ENCODE measurements at regions not wholly inside any gene's neighbourhood (a gene's known extent, or its start where the extent isn't known, plus 50 kb on each side); places are given as distances from the start of the nearest gene placed in this dataset.

GRCh38 chr16:75987323-75987722, 261.0 kb upstream of the CPHXL start:
- H3K4me1 Mint-ChIP-seq, result no peaks in the 10 kb centered on the region
- no peak overlapping the region for H3K4me3 Mint-ChIP-seq
- H3K27me3 Mint-ChIP-seq, result peaks cover 0 to 5% (median 0%) of the 10 kb centered on the region in 5 donors
- H3K27ac Mint-ChIP-seq, result no peak overlapping the region
- DNase-seq (no peak), ATAC-seq (no peak)
- H3K36me3 Mint-ChIP-seq, result peaks cover 0 to 4% (median 0%) of the 10 kb centered on the region in 3 donors
- POLR2A ChIA-PET, result no interaction called here
- peaks cover 0 to 16% (median 2%) of the 10 kb centered on the region in 9 donors for H3K9me3 Mint-ChIP-seq

- no peaks in the 10 kb centered on the region for H3K4me1 Mint-ChIP-seq
- no peak for DNase-seq
- H3K36me3 Mint-ChIP-seq, result no peaks in the 10 kb centered on the region
- no peak overlapping the region for H3K27ac Mint-ChIP-seq
- POLR2A ChIA-PET, result no interaction called here
- no peak overlapping the region for H3K4me3 Mint-ChIP-seq
- H3K9me3 Mint-ChIP-seq, result peaks cover 2 to 21% (median 7%) of the 10 kb centered on the region in 9 donors
- H3K27me3 Mint-ChIP-seq, result no peaks in the 10 kb centered on the region
- ATAC-seq, result no peak
Observed at GRCh38 chr16:75996491-75996890, 270.2 kb upstream of the CPHXL start.

DNA sequence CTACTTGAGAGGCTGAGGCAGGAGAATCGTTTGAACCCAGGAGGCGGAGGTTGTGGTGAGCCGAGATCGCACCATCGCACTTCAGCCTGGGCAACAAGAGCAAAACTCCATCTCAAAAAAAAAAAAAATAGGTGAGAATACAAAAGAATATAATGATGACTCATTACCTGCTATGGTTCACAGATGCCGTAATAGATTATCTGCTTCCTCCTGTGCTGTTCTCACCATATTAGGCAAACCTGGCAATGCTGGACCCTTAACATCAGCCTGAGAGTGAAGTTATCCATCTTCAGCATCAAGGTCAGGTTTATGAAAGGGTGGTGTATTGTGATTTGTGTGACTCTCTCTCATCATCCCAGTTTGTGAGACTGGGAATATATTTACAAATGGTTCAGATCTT, 271.3 kb upstream of the CPHXL start:
- no peaks in the 10 kb centered on the region for H3K4me1 Mint-ChIP-seq
- DNase-seq, result no peak
- POLR2A ChIA-PET, result no interaction called here
- no peaks in the 10 kb centered on the region for H3K27me3 Mint-ChIP-seq
- ATAC-seq, result no peak
- H3K36me3 Mint-ChIP-seq, result no peaks in the 10 kb centered on the region
- H3K4me3 Mint-ChIP-seq, result no peak overlapping the region
- no peak overlapping the region for H3K27ac Mint-ChIP-seq
- H3K9me3 Mint-ChIP-seq, result peaks cover 2 to 24% (median 7%) of the 10 kb centered on the region in 9 donors

GRCh38 chr16:76007645-76008044, 269.6 kb upstream of the CNTNAP4 start:
- H3K4me1 Mint-ChIP-seq, result no peaks in the 10 kb centered on the region
- POLR2A ChIA-PET, result no interaction called here
- ATAC-seq, result no peak

DNA sequence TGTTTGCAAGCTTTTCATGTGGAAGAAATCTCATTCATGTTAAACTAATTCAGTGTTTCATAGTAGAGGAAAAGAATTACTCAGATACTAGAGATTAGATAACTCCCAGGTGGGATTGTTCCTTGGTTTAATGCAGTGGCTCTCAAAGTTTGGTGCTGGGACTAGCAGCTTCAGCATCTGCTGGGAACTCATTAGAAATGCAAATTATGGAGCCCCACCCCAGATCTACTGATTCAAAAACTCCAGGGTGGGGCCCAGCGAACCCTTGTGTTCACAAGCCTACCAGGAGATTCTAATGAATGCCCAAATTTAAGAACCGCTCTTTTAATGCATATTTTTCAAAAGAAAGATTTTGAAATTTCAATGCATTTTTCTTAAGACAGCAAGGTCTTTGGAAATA, 253.4 kb upstream of the CNTNAP4 start:
- ATAC-seq (no peak), DNase-seq (no peak)
- Mint-ChIP-seq H3K4me1 (no peaks in the 10 kb centered on the region), H3K9me3 (peaks cover 0 to 5% (median 0%) of the 10 kb centered on the region in 9 donors), H3K27ac (no peak overlapping the region), H3K27me3 (peaks cover 0 to 2% (median 0%) of the 10 kb centered on the region in 5 donors), H3K4me3 (no peak overlapping the region), H3K36me3 (no peaks in the 10 kb centered on the region)
- POLR2A ChIA-PET, result no interaction called here

More at GRCh38 chr16:76007645-76008044, 269.6 kb upstream of the CNTNAP4 start:
- H3K9me3 Mint-ChIP-seq, result peaks cover 0 to 7% (median 0%) of the 10 kb centered on the region in 9 donors
- H3K27ac Mint-ChIP-seq, result no peak overlapping the region
- H3K4me3 Mint-ChIP-seq, result no peak overlapping the region
- no peaks in the 10 kb centered on the region for H3K36me3 Mint-ChIP-seq
- no peak for DNase-seq
- H3K27me3 Mint-ChIP-seq, result no peaks in the 10 kb centered on the region

GRCh38 chr16:76035689-76036088, 241.5 kb upstream of the CNTNAP4 start:
- Mint-ChIP-seq H3K4me1 (no peaks in the 10 kb centered on the region), H3K36me3 (no peaks in the 10 kb centered on the region), H3K4me3 (no peak overlapping the region), H3K27ac (no peak overlapping the region), H3K9me3 (peaks cover 0 to 20% (median 7%) of the 10 kb centered on the region in 9 donors), H3K27me3 (no peaks in the 10 kb centered on the region)
- no peak for ATAC-seq
- POLR2A ChIA-PET, result no interaction called here
- DNase-seq, result no peak

DNA sequence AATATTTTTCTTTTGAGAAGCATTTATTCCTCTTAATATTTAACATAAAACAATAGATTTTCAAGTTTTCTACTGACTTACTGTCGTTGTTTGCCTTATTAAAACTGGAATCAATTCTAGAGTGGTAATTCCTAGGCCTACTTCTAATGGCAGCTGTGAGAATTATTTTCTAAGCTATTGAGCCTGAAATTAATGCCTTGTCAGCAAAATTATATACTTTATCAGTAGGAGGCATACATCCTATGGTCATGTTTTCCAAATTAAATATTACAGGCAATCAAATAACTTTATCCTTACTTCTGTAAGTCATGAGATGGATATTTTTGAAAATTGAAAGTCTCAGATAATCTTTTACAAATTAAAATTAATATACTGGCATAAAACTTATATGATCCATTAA, 239.1 kb upstream of the CNTNAP4 start:
- ATAC-seq (no peak), DNase-seq (no peak)
- H3K4me1 Mint-ChIP-seq, result no peaks in the 10 kb centered on the region
- H3K36me3 Mint-ChIP-seq, result no peaks in the 10 kb centered on the region
- no peak overlapping the region for H3K4me3 Mint-ChIP-seq
- no peak overlapping the region for H3K27ac Mint-ChIP-seq
- no peaks in the 10 kb centered on the region for H3K27me3 Mint-ChIP-seq
- H3K9me3 Mint-ChIP-seq, result peaks cover 0 to 20% (median 8%) of the 10 kb centered on the region in 9 donors
- POLR2A ChIA-PET, result no interaction called here

GRCh38 chr16:76052725-76053124, 224.5 kb upstream of the CNTNAP4 start:
- POLR2A ChIA-PET, result no interaction called here
- ATAC-seq (no peak), DNase-seq (no peak)
- Mint-ChIP-seq H3K4me3 (no peak overlapping the region), H3K27me3 (no peaks in the 10 kb centered on the region), H3K36me3 (no peaks in the 10 kb centered on the region), H3K27ac (no peak overlapping the region), H3K9me3 (peaks cover 0 to 28% (median 6%) of the 10 kb centered on the region in 9 donors), H3K4me1 (no peaks in the 10 kb centered on the region)

GRCh38 chr16:76059186-76059585, 218.0 kb upstream of the CNTNAP4 start:
- H3K36me3 Mint-ChIP-seq, result no peaks in the 10 kb centered on the region
- no peak for DNase-seq
- peaks cover 0 to 4% (median 0%) of the 10 kb centered on the region in 5 donors for H3K27me3 Mint-ChIP-seq
- no peak overlapping the region for H3K4me3 Mint-ChIP-seq
- POLR2A ChIA-PET, result no interaction called here
- no peak overlapping the region for H3K27ac Mint-ChIP-seq
- H3K9me3 Mint-ChIP-seq, result peaks cover 0 to 13% (median 0%) of the 10 kb centered on the region in 9 donors
- no peaks in the 10 kb centered on the region for H3K4me1 Mint-ChIP-seq
- ATAC-seq, result no peak

DNA sequence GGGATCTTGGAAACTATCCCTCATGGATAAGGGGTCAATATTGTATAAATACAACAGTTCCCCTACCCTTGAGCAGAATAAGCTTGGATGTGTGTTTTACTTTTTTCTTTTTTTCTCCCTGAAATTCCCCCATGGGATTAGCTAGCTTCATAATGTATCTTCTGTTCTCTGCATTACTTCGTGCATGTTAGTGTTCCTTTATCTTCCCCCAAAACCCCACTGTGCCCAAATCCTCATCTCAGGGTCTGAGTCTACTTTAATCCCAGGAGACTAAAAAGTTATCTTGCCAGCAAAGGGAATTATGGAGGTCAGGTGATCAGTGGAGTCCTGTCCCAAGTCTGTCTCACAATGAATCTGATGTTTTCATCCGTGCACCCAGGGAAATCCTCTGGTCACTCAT, 217.5 kb upstream of the CNTNAP4 start:
- DNase-seq, result no peak
- POLR2A ChIA-PET, result no interaction called here
- no peaks in the 10 kb centered on the region for H3K36me3 Mint-ChIP-seq
- H3K4me3 Mint-ChIP-seq, result no peak overlapping the region
- H3K9me3 Mint-ChIP-seq, result peaks cover 0 to 8% (median 0%) of the 10 kb centered on the region in 9 donors
- no peaks in the 10 kb centered on the region for H3K4me1 Mint-ChIP-seq
- peaks cover 0 to 4% (median 0%) of the 10 kb centered on the region in 5 donors for H3K27me3 Mint-ChIP-seq
- no peak overlapping the region for H3K27ac Mint-ChIP-seq
- no peak for ATAC-seq

GRCh38 chr16:76071690-76072089, 205.5 kb upstream of the CNTNAP4 start:
- Mint-ChIP-seq H3K9me3 (peaks cover 0 to 15% (median 3%) of the 10 kb centered on the region in 9 donors), H3K4me3 (no peak overlapping the region), H3K27ac (no peak overlapping the region), H3K4me1 (no peaks in the 10 kb centered on the region), H3K27me3 (peaks cover 0 to 1% (median 0%) of the 10 kb centered on the region in 5 donors), H3K36me3 (no peaks in the 10 kb centered on the region)
- POLR2A ChIA-PET, result no interaction called here
- DNase-seq (no peak), ATAC-seq (no peak)

GRCh38 chr16:76081967-76082366, 195.2 kb upstream of the CNTNAP4 start:
- H3K4me3 Mint-ChIP-seq, result no peak overlapping the region
- POLR2A ChIA-PET, result no interaction called here
- DNase-seq (no peak), ATAC-seq (no peak)
- H3K27ac Mint-ChIP-seq, result no peak overlapping the region
- no peaks in the 10 kb centered on the region for H3K4me1 Mint-ChIP-seq
- peaks cover 0 to 2% (median 0%) of the 10 kb centered on the region in 9 donors for H3K9me3 Mint-ChIP-seq
- H3K27me3 Mint-ChIP-seq, result no peaks in the 10 kb centered on the region
- no peaks in the 10 kb centered on the region for H3K36me3 Mint-ChIP-seq

DNA sequence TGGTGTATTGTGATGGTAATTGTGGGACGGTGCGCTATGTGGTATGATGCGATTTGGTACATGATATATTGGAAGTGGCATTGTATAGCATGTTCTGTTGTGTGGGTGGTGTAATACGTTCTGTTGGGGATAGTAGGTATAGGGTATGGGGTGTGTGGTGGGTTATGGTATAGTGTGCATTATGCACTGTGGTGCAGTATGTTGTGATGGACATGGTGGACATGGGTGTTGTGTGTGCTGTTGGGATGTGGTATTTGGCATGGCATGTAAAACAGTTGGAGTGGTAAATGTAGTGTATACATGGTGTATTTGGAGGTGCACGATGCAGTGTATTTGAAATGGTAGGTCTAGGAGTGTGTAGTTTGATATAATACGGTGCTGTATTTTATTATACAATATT, 170.6 kb upstream of the CNTNAP4 start:
- Mint-ChIP-seq H3K9me3 (peaks cover 9 to 23% (median 16%) of the 10 kb centered on the region in 9 donors), H3K36me3 (peaks cover 0 to 9% (median 0%) of the 10 kb centered on the region in 3 donors), H3K27ac (no peak overlapping the region), H3K4me1 (peaks cover 0 to 1% (median 0%) of the 10 kb centered on the region in 4 donors), H3K27me3 (no peaks in the 10 kb centered on the region), H3K4me3 (no peak overlapping the region)
- no peak for DNase-seq
- POLR2A ChIA-PET, result no interaction called here
- ATAC-seq, result no peak

DNA sequence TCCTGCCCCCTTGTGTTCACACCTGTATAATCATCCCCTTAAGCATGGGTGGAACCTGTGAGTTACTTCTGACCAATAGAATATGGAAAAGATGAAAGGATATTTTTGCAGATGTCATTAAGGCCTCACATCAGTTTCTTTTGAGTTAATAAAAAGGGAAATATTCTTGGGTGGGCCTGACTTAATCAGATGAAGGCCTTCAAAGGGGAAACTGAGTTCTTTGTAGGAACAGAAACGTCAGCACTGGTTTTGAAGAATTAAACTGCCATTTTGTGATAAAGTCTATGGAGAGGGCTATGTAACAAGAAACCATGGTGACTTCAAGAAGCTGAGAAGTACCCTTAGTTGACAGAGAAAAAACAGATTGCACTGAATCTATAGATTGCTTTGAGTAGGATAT, 168.7 kb upstream of the CNTNAP4 start:
- peaks cover 0 to 1% (median 0%) of the 10 kb centered on the region in 4 donors for H3K4me1 Mint-ChIP-seq
- POLR2A ChIA-PET, result no interaction called here
- H3K4me3 Mint-ChIP-seq, result no peak overlapping the region
- H3K36me3 Mint-ChIP-seq, result no peaks in the 10 kb centered on the region
- H3K27ac Mint-ChIP-seq, result no peak overlapping the region
- DNase-seq (no peak), ATAC-seq (no peak)
- no peaks in the 10 kb centered on the region for H3K27me3 Mint-ChIP-seq
- peaks cover under 1 to 16% (median 9%) of the 10 kb centered on the region in 9 donors for H3K9me3 Mint-ChIP-seq

Data from naive thymus-derived CD8-positive, alpha-beta T cell (primary cell).